ENCODE measurements at regions not wholly inside any gene's neighbourhood (a gene's known extent, or its start where the extent isn't known, plus 50 kb on each side); places are given as distances from the start of the nearest gene placed in this dataset.
"Not testable (repeated sequence)": the region's sequence is repeated elsewhere in the genome, so short reads cannot be mapped to it uniquely, and the experiment has no call there.

DNA sequence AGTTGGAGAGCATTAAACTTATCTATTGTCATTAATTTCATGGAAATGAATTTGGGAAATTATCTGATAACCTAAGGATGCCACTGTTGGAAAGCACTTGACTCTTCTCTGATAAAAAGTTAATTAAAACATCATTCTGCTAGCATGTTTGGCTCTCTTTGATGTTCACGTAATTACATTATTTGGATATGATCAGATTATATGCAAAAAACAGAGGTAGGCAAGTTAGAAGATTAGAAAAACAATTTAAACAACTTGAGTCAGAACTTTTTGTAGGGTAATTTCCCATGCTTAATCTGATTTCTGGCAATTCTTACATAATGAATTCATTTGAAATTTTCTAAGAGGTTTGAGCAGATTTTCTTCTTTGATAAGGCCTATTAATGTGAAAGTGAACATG is 882.9 kb downstream of the TRAM1L1 start:
- no peak for DNase-seq
- Histone ChIP-seq H3K27me3 (replicated peaks) (no peaks in the 10 kb centered on the region), H3K27ac (no peak overlapping the region), H3K4me3 (ENCODE audit: low read depth, low read length) (no peak overlapping the region), H3K36me3 (replicated peaks) (no peaks in the 10 kb centered on the region)
- TF ChIP-seq CTCF (IDR thresholded peaks at IDR 0.05; ENCODE audit: low read depth, low read length, missing control alignments) = no peak
- in situ Hi-C loops (cut with HindIII; ENCODE audit: low pct_ligation_motif_present, low sequenced_read_pairs) = no loop called here

DNA sequence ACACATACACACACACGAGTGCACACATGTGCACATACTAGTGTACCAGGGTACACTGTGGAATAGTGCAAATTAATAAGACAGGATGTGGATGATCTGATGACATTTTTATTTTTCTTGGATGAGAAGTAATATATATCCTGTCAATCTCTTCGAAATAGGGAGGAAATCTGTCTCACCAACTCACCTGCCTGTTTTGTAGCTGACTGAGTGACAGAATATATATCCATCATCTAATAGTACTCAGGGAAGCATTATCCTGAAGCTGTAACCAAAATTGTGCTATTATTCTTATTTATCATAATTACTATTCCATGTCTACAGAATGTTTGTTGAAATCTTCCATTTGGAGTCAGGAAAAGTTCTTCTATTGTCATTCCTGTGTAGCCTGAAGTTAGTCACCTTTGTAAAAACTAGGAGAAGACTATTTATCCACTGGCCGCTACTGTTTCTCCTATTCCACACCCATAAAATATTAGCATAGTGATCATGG is 888.0 kb downstream of the TRAM1L1 start:
- no peak for TF ChIP-seq CTCF (IDR thresholded peaks at IDR 0.05; ENCODE audit: low read depth, low read length, missing control alignments)
- in situ Hi-C loops (cut with HindIII; ENCODE audit: low pct_ligation_motif_present, low sequenced_read_pairs) = no loop called here
- Histone ChIP-seq H3K4me3 (ENCODE audit: low read depth, low read length) (no peak overlapping the region), H3K36me3 (replicated peaks) (no peaks in the 10 kb centered on the region), H3K27me3 (replicated peaks) (no peaks in the 10 kb centered on the region), H3K27ac (no peak overlapping the region)
- no peak for DNase-seq

DNA sequence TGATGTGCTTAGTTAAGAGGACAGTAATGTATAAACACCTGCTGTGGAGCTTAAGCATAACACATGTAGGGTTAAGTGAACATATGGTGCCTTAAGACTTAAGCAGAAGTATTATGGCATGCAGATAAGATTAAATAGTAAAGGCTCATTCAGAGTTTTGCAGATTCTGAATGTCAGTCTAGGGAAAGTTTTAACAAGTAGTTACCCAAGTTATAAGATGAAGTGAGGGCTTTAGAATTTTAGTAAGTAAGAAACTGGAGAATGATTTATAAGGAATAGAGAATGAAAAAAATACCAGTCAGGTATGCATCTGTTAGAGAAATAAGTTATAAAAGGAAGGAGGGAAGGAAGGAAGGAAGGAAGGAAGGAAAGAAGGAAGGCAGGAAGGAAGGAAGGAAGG is 902.1 kb downstream of the TRAM1L1 start:
- no peak for TF ChIP-seq CTCF (IDR thresholded peaks at IDR 0.05; ENCODE audit: low read depth, low read length, missing control alignments)
- no peaks in the 10 kb centered on the region for H3K27me3 ChIP-seq (replicated peaks)
- no peak for DNase-seq
- no peaks in the 10 kb centered on the region for H3K36me3 ChIP-seq (replicated peaks)
- H3K27ac ChIP-seq = no peak overlapping the region
- in situ Hi-C loops (cut with HindIII; ENCODE audit: low pct_ligation_motif_present, low sequenced_read_pairs) = no loop called here
- no peak overlapping the region for H3K4me3 ChIP-seq (ENCODE audit: low read depth, low read length)

DNA sequence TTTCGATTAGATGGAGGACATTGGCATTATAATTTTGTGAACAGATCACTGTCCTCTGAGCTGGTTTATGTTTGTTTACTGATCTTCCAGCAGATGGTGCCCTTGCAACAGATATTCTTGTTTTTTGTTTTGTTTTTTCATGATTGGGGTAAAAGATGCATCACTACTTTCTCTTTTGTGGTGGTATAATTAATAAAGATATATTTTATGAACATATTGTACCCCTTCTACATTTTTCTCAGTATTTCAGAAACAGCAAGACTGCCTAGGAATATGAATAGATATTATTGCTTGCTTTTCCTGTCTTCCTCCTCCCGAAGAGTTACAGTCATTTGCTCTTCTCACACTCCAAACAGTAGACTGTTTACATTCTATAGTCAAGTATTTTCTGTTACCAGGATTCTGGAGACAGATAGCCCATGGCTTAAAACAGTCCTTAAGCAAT is 905.2 kb downstream of the TRAM1L1 start:
- Histone ChIP-seq H3K36me3 (replicated peaks) (no peaks in the 10 kb centered on the region), H3K27ac (no peak overlapping the region), H3K4me3 (ENCODE audit: low read depth, low read length) (no peak overlapping the region), H3K27me3 (replicated peaks) (no peaks in the 10 kb centered on the region)
- TF ChIP-seq CTCF (IDR thresholded peaks at IDR 0.05; ENCODE audit: low read depth, low read length, missing control alignments) = peak; percentile 41
- in situ Hi-C loops (cut with HindIII; ENCODE audit: low pct_ligation_motif_present, low sequenced_read_pairs) = no loop called here
- no peak for DNase-seq

DNA sequence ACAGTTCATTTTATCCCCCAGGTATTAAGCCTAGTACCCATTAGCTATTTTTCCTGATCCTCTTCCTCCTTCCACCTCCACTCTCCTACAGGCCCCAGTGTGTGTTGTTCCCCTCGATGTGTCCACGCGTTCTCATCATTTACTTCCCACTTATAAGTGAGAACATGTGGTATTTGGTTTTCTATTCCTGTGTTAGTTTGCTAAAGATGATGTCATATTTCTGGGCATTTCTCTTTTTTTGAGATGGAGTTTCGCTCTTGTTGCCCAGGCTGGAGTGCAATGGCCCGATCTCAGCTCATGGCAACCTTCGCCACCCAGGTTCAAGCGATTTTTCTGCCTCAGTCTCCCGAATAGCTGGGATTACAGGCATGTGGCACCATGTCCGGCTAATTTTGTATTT is 934.0 kb downstream of the TRAM1L1 start:
- in situ Hi-C loops (cut with HindIII; ENCODE audit: low pct_ligation_motif_present, low sequenced_read_pairs); H3K4me3 ChIP-seq (ENCODE audit: low read depth, low read length); H3K27me3 ChIP-seq (replicated peaks); H3K36me3 ChIP-seq (replicated peaks); H3K27ac ChIP-seq; DNase-seq: not testable (repeated sequence)

GRCh38 chr4:116150152-116150551 is 935.2 kb downstream of the TRAM1L1 start:
- DNase-seq = no peak
- H3K27ac ChIP-seq = no peak overlapping the region
- in situ Hi-C loops (cut with HindIII; ENCODE audit: low pct_ligation_motif_present, low sequenced_read_pairs) = no loop called here
- no peaks in the 10 kb centered on the region for H3K36me3 ChIP-seq (replicated peaks)
- H3K27me3 ChIP-seq (replicated peaks) = no peaks in the 10 kb centered on the region
- H3K4me3 ChIP-seq (ENCODE audit: low read depth, low read length) = no peak overlapping the region
- no peak for TF ChIP-seq CTCF (IDR thresholded peaks at IDR 0.05; ENCODE audit: low read depth, low read length, missing control alignments)

All from brain microvascular endothelial cell (primary cell).